Pancreas (tissue), 10 donors: ENCODE measurements at regions not wholly inside any gene's neighbourhood (a gene's known extent, or its start where the extent isn't known, plus 50 kb on each side); places are given as distances from the start of the nearest gene placed in this dataset.
"Not testable (repeated sequence)": the region's sequence is repeated elsewhere in the genome, so short reads cannot be mapped to it uniquely, and the experiment has no call there.

Experiments used
- ATAC-seq, 4 donors: fragments of 200-7000 bp; cut with Tn5 transposase; one replicate each; pipeline versions ENCODE4 v1.8.0 to v1.9.1; 2020; ENCODE audit warnings: mild to moderate bottlenecking in 4 of 4, moderate library complexity in 4 of 4
- DNase-seq, 6 donors: peaks; one replicate each; pipeline ENCODE4 v3.0.0-alpha.2; 2020
- FAIRE-seq: peaks from 2 replicates; lab custom pipeline; 2012; peaks lifted over from hg19 to GRCh38; lab: Jason Lieb, UNC
- H3K27ac ChIP-seq, 4 donors: fragments of 200-600 bp; sonication (generic); 1 replicate in 3 of 4; 2 replicates in 1 of 4; pipeline versions ENCODE4 v1.5.0 to v1.8.0; 2020
- H3K27me3 ChIP-seq, 4 donors: fragments of 200-600 bp; one replicate each; pipeline ENCODE4 v1.8.0; 2021
- H3K36me3 ChIP-seq, 3 donors: fragments of 200-600 bp; sonication (generic) in 1 of 3; one replicate each; pipeline versions ENCODE4 v1.5.0 to v1.8.0; 2020 to 2021
- H3K4me1 ChIP-seq, 3 donors: fragments of 200-600 bp; one replicate each; pipeline ENCODE4 v1.8.0; 2021
- H3K4me3 ChIP-seq, 4 donors: fragments of 200-600 bp; sonication (generic) in 2 of 4; one replicate each; pipeline versions ENCODE4 v1.5.0 to v1.8.0; 2020 to 2021
- H3K9me3 ChIP-seq, 4 donors: fragments of 200-600 bp; one replicate each; pipeline ENCODE4 v1.8.0; 2021
- WGBS, 2 donors: extraction: QIAGEN DNeasy Blood & Tissue Kit; methylation state at CpG; one replicate each; pipeline ENCODE4 v1.1.7; 2013; 5-methylcytosine and 5-hydroxymethylcytosine counted together
- intact Hi-C, 3 donors: fragments of 100-400 bp; cut with DNase I; formaldehyde crosslinking; loops; one replicate each; pipeline versions ENCODE4 v1.11.1 to v1.14.2; 2022
- TF ChIP-seq, protein P1 (sequence below), 4 donors: fragments of 200-600 bp; sonication (generic) in 3 of 4; IDR thresholded peaks; one replicate each; pipeline versions ENCODE4 v1.5.0 to v1.8.0; 2021; ENCODE audit warnings: antibody characterized with exemption in 4 of 4
- donor health status: healthy with polysubstance abuse.
- donor health status: DM: no; HTN: no; CAD: no; lungs with moderate emphysema.
- donor health status: DM: no; HTN: no; CAD: no.
- donor health status: control.
- donor health status: control.
- donor health status: Bipolar disorder and iron deficiency.
- donor health status: DM: yes; HTN: yes; CAD: no.
- donor health status: DM: no; HTN: no; CAD: no.
- donor health status: DM: no; HTN: no; CAD: no.
- donor health status: DM: yes; HTN: yes; CAD: no.

- Histone ChIP-seq H3K4me1 (no peaks in the 10 kb centered on the region), H3K9me3 (no peaks in the 10 kb centered on the region), H3K36me3 (no peaks in the 10 kb centered on the region), H3K4me3 (no peak overlapping the region), H3K27me3 (no peaks in the 10 kb centered on the region), H3K27ac (no peak overlapping the region)
- TF ChIP-seq, protein P1, sequence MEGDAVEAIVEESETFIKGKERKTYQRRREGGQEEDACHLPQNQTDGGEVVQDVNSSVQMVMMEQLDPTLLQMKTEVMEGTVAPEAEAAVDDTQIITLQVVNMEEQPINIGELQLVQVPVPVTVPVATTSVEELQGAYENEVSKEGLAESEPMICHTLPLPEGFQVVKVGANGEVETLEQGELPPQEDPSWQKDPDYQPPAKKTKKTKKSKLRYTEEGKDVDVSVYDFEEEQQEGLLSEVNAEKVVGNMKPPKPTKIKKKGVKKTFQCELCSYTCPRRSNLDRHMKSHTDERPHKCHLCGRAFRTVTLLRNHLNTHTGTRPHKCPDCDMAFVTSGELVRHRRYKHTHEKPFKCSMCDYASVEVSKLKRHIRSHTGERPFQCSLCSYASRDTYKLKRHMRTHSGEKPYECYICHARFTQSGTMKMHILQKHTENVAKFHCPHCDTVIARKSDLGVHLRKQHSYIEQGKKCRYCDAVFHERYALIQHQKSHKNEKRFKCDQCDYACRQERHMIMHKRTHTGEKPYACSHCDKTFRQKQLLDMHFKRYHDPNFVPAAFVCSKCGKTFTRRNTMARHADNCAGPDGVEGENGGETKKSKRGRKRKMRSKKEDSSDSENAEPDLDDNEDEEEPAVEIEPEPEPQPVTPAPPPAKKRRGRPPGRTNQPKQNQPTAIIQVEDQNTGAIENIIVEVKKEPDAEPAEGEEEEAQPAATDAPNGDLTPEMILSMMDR (IDR thresholded peaks at IDR 0.05) = no peak
- no peak for ATAC-seq
- intact Hi-C loops = no loop called here
- no peak for DNase-seq
- no peak for FAIRE-seq
- 75 to 88% methylated on average over 3 of the region's 3 CpGs for WGBS, 2 donors
These were observed 108.3 kb upstream of the MDFIC start for GRCh38 chr7:114813624-114814023.

- FAIRE-seq, H3K36me3 ChIP-seq, H3K9me3 ChIP-seq, H3K4me1 ChIP-seq, ATAC-seq, H3K4me3 ChIP-seq, H3K27me3 ChIP-seq, H3K27ac ChIP-seq, DNase-seq, intact Hi-C loops: not testable (repeated sequence)
- WGBS, 2 donors = 88 to 89% methylated on average over 7 of the region's 7 CpGs
These were observed 104.9 kb upstream of the MDFIC start for GRCh38 chr7:114817036-114817435.

- ATAC-seq = no peak
- Histone ChIP-seq H3K9me3 (no peaks in the 10 kb centered on the region), H3K4me1 (no peaks in the 10 kb centered on the region), H3K36me3 (no peaks in the 10 kb centered on the region), H3K27ac (no peak overlapping the region), H3K27me3 (no peaks in the 10 kb centered on the region), H3K4me3 (no peak overlapping the region)
- intact Hi-C loops = no loop called here
- 51 to 60% methylated on average over 3 of the region's 3 CpGs for WGBS, 2 donors
- no peak for FAIRE-seq
- no peak for DNase-seq
- TF ChIP-seq, protein P1 (IDR thresholded peaks at IDR 0.05) = no peak
These were observed 103.4 kb upstream of the MDFIC start for GRCh38 chr7:114818501-114818900.

DNA sequence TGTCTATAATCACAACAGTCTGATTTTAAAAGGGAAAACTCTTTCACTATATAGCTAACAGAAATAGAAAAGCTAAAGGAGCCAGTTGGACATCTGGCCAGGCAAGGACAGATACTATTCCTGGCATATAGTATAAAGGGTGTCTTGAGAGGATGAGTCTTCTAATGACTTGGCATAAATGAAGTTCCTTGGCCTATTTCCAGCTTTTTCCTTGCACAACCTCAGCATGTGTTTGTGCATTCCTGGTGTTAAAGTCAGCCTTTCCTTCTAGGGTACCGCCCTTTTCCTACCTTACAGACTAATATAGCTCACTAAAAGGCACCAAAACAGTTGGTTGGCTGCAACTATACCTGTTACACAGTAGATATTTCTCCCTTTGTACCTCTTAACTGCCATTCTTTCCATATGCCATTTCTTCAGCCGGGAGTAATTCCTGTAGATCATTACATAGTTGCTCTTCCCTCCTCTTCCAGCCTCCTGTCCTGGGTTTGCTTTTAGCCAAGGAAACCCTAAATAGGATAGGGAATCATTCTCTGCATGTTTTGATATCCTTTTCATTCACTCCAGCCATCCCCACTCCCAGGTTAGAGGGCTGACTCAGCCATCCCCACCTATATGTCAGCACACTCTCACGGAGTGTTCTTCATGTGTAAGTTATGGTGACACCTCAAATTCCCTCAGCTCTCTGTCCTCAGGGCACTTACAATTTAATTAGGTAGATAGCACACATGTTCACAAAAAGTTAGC is 102.1 kb upstream of the MDFIC start:
- no peaks in the 10 kb centered on the region for H3K9me3 ChIP-seq
- no peak for DNase-seq
- ATAC-seq = peak in 2 of 4 donors; percentile 25 to 51
- no peaks in the 10 kb centered on the region for H3K4me1 ChIP-seq
- FAIRE-seq = no peak
- intact Hi-C loops = no loop called here
- TF ChIP-seq, protein P1 (IDR thresholded peaks at IDR 0.05) = no peak
- 73 to 78% methylated on average over 3 of the region's 3 CpGs for WGBS, 2 donors
- no peaks in the 10 kb centered on the region for H3K36me3 ChIP-seq
- no peaks in the 10 kb centered on the region for H3K27me3 ChIP-seq
- no peak overlapping the region for H3K27ac ChIP-seq
- H3K4me3 ChIP-seq = no peak overlapping the region

- ATAC-seq = no peak
- Histone ChIP-seq H3K27ac (no peak overlapping the region), H3K9me3 (no peaks in the 10 kb centered on the region), H3K4me1 (no peaks in the 10 kb centered on the region), H3K4me3 (no peak overlapping the region), H3K36me3 (no peaks in the 10 kb centered on the region), H3K27me3 (no peaks in the 10 kb centered on the region)
- WGBS, 2 donors = 47 to 53% methylated on average over 6 of the region's 6 CpGs
- TF ChIP-seq, protein P1 (IDR thresholded peaks at IDR 0.05) = no peak
- intact Hi-C loops = no loop called here
- FAIRE-seq = no peak
- DNase-seq = no peak
These were observed 100.6 kb upstream of the MDFIC start for GRCh38 chr7:114821030-114821900.
